HG03025 (cell line): ENCODE measurements at regions not wholly inside any gene's neighbourhood (a gene's known extent, or its start where the extent isn't known, plus 50 kb on each side); places are given as distances from the start of the nearest gene placed in this dataset.
"Not testable (repeated sequence)": the region's sequence is repeated elsewhere in the genome, so short reads cannot be mapped to it uniquely, and the experiment has no call there.

Experiments
- ATAC-seq: cut with Tn5 transposase; IDR thresholded peaks from one replicate; pipeline ENCODE4 v1.9.1; 2021; ENCODE audit warnings: mild to moderate bottlenecking, moderate library complexity; ENCODE audit not compliant: unreplicated experiment, low FRiP score

DNA sequence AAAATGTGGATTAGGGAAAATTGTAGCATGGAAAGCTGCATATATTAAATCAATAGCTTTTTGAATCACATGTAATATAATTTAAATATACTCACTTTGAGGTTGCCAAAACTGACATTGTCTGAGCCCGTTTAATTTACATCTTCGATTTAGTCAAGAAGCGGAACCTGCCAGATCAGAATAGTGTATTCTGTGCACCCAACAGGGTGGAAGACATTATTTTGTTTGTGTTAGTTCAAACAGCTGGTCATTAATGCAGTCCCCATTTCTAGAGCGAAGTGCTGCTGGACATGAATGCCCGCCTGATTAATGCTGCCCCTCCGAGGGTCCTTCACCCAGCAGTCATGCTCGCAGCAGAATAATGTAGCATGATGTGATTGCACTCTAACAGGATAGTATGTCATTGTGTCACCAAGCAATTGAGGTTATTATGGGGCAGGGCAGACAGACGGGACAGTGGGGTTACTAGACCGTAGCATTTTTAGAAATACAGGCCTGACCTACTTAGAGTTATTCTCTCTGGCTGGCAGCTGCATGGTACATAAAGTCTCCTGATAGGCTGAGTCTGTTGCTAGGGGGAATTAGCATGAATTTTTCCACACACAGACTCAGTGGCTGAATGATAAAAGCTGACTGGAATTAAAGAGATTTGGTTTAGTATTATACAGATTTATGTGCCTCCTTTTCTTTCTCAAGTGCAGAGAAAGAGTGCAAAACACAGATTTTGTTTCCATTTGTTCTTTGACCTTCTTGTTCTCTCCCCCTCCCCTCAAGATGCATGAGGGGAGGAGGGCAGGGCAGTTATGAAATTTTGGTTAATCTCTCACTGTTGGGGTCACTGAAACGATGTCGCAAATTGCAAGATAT, 147.1 kb downstream of the PRL start:
- no peak for ATAC-seq

DNA sequence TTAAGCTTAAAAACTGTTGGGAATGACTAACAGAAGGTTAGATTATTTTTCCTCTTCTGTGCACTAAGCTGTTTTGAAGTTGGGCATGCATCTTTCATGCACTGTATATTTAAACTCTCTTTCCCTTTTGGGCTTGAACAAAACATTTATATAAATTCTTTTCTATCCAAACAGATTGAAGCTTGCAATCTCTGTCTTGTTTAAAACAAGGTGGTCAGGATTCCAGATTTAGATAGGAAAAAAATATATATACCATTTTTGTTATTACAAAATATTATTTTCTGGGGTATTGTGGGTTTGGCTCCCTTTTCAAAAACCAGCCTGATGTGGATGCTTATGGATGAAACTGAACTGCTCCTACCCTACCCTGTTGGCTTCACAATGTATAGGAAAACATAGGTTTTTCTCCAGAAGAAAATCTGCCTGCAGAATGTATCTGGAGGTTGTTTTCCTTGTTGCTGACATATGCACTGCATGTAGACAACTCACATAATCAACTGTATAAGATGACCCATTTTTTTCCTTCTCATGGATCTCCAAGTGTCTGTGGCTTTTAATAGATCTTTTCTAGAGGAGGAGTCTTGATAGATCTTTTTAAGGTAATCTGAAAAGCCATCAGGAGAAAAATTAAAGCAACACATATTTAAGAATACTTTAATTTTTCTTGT, 146.3 kb downstream of the PRL start:
- no peak for ATAC-seq

DNA sequence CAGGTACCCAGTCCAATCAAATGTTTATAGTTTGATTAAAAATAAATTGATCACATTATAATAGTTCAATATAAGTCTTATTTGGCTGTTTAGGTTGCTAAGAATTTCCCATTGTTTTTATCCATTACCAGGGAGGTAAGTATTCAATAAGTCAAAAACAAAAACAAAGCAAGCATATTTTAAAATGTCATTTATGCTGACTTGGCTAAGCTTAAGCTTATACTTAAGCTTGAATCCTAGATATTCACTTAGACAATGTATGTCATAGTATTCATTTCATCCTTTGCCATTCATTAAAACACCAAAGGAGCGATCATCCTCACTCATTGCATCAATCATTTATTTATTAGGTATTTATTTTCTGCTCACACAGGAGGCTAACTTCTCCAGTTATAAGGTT, 144.9 kb downstream of the PRL start:
- ATAC-seq: no peak

DNA sequence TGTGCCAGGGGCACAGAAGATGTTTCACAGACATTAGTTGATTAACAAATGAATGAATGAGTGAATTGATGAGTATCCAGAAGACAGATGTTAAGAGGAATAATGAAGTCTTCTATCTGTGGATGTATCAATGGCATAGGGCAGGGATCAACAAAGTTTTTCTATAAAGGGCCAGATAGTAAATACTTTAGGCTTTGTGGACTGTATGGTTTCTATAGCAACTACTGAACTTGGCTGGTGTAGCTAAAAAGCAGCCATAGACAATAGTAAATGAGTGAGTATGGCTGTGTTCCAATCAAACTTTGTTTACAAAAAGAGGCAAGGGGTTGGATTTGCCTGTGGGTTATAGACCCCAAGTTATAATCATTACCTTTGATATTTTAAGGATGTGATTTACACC, 144.0 kb downstream of the PRL start:
- ATAC-seq: no peak

DNA sequence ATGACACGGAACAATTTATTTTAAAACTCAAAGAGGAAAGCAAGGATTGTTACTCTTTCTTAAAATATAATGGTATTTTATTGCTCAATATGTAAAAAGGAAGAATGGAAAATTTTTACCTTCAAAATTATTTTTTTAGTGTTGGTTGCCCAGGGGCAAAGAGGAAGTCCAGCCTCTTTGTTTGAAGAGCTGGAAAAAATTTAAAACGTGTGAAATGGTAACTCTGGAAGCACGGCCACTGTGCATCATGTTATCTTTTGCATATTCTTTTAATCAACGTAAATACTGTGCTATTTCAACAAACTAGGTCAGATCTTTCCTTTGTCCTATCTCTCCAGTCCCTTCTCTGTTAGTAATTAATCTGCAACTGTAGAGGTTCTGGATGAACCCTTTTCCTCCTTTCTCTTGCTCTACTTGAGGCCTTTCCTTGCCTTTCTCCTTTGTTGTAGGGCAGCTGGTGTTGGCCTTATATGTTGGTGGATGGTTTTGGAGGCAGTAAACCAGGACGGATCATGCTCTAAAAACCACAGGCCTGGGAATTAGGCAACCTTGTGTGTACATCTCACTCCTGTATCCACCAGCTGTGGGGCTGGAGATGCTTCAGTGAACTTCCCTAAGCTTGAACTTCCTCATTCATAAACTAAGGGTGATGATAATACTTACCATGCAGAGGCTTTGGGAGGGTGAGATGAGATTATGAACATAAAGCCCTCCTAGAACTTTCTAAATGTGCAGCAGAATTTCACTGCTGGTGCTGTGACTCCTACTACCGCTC, 143.3 kb downstream of the PRL start:
- no peak for ATAC-seq

DNA sequence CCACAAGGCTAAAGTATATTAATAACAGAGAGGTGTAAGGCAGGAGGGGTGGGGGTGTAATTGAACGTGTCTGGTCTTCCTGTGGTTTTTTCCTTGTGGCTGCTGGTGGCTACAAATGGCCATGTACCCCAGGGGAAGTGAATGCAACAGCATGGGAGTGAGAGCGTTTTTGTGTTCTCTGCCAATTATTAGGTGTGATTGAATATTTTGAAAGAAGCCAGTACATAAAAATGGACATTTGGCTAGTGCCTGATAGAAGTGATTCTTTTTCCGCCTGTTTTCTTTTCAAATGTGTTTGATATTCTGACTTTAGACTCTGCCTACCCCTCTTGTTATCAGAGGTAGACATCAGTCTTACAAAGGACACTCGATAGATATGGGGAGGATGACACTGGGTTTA, 141.3 kb downstream of the PRL start:
- no peak for ATAC-seq

DNA sequence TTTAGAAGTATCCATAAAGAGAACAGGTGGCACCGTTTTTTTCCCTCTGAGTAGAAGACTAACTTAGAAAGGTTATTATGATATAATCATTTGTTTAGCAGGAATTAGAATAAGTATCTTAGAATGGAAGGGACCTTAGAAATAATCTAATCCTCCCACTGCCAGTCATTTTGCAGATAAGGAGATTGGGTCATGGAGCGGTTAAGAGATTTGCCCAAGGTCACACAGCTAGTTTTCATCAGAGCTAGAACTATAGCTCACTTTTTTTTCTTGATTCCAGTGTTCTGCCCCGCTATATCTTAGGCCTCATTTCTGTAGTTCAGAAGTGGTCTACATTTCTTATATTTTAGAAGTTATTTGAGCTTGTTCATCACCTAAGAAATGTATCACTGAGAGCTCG, 139.6 kb downstream of the PRL start:
- ATAC-seq: no peak

DNA sequence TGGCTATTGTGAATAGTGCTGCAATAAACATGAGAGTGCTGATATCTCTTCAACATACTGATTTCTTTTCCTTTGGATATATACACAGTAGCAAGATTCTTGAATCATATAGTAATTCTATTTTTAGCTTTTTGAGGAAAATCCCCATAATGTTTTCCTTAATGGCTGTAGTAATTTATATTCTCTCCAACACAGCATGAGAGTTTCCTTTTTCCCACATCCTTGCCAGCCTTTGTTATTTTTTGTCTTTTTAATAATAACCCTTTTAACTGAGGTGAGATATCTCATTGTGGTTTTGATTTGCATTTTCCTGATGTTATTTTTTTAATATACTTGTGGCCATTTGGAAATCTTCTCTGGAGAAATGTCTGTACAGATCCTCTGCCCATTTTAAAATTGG, 132.6 kb downstream of the PRL start:
- no peak for ATAC-seq

DNA sequence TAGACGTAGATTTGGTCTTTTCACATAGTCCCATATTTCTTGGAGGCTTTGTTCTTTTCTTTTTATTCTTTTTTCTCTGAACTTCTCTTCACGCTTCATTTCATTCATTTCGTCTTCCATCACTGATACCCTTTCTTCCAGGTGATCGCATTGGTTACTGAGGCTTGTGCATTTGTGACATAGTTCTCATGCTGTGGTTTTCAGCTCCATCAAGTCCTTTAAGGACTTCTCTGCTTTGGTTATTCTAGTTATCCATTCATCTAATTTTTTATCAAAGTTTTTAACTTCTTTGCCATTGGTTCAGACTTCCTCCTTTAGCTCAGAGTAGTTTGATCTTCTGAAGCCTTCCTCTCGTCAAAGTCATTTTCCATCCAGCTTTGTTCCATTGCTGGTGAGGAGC, 125.8 kb downstream of the PRL start:
- ATAC-seq: not testable (repeated sequence)

DNA sequence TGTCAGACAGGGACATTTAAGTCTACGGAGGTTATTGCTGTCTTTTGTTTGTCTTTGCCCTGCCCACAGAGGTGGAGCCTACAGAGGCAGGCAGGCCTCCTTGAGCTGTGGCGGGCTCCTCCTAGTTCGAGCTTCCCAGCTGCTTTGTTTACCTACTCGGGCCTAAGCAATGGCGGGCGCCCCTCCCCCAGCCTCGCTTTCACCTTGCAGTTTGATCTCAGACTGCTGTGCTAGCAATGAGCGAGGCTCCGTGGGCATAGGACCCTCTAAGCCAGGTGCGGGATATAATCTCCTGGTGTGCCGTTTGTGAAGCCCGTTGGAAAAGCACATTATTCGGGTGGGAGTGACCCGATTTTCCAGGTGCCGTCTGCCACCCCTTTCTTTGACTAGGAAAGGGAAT, 125.0 kb downstream of the PRL start:
- ATAC-seq: not testable (repeated sequence)

DNA sequence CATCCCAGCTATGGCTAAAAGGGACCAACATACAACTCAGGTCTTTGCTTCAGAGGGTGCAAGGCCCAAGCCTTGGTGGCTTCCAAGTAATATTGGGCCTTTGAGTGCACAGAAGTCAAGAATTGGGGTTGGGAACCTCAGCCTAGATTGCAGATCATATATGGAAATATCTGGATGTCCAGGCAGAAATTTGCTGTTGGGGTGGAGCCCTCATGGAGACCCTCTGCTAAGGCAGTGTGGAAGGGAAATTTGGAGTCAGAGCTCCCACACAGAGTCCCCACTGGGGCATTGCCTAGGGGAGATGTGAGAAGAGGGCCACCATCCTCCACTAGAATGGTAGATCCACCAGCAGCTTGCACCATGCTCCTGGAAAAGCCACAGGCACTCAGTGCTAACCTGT, 123.5 kb downstream of the PRL start:
- ATAC-seq: no peak

DNA sequence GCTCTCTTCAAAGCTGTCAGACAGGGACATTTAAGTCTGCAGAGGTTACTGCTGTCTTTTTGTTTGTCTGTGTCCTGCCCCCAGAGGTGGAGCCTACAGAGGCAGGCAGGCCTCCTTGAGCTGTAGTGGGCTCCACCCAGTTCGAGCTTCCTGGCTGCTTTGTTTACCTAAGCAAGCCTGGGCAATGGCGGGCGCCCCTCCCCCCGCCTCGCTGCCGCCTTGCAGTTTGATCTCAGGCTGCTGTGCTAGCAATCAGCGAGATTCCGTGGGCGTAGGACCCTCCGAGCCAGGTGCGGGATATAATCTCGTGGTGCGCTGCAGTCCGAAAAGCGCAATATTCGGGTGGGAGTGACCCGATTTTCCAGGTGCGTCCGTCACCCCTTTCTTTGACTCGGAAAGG, 116.6 kb downstream of the PRL start:
- ATAC-seq: not testable (repeated sequence)

DNA sequence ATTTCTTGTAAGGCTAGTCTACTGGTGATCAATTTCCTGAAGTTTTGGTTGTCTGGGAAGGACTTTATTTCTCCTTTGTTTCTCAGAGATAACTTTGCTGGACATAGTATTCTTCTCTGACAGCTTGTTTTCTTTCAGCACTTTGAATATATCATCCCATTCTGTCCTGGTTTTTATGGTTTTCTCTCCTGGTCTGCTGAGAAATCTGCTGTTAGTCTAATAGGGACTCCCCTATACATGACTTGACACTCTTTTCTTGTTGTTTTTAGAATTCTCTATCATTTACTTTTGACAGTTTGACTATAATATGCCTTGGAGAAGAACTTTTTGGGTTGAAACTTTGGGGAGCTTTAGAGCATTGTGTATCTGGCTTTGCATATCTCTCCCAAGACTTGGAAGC, 112.5 kb downstream of the PRL start:
- no peak for ATAC-seq

DNA sequence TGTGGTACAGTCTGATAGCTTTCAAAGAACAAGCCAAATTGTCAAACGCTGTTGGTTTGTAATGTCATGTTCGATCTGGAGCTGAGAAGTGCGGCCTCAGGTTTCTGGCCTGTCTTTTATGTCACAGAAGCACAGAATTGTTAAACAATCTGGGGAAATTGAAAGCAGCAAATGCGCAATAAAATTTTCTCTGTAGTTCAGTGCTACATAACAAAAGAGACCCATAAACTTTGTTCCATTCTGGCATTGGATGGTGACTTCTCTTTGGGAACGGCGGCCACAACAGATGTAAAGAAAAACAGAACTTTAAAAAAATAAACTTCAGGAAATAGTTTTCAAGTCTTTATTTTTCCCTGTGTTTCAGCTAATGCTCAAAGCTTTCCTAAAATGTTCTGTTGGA, 106.9 kb downstream of the PRL start:
- ATAC-seq: no peak

DNA sequence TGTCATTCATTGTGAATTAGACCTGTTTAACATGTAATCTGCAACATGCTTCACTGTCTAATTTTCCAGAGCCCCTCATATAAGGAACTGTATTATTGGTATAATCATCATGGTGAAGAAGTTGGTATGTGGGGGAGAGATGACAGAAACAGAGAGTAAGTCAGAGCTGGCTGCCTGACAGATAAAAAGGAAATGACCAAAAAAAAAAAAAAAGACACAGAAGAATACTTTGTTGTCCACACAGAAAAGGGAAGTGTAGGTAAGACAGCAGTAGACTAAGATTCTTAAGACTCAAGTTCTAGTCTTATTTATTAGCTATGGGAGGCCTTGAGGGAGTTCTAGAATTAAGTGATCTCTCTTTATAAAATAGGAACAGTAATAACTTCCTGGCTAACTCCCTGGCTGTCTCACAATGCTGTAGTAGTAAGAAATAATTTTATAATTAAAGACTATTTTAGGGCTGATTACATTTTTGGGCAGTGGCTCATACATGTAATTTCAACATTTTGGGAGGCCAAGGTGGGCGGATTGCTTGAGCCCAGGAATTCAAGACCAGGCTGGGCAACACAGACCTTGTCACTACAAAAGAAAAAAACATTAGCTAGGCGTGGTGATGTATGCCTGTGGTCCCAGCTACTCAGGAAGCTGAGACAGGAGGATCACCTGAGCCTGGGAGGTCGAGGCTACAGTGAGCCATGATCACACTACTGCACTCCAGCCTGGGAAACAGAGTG, 102.5 kb downstream of the PRL start:
- ATAC-seq: no peak

DNA sequence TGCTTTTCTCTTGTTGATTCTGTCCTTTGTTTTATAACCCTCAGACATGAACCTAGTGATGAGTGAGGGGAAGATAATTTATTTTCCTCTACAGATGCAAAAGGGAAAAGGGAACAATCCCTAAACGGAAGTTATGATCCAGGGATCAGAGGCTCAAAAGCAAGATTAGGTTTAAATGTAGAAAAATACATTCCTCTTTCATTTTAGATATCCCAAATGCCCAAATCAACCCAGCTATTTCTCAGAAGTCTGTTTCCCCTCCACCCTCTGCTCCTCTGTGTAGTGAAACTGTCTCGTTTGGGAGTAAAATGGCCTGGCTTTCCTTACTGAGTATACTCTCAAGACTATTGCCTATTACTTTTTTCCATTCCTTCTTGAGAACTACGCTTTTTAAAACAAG, 97.1 kb downstream of the PRL start:
- no peak for ATAC-seq

DNA sequence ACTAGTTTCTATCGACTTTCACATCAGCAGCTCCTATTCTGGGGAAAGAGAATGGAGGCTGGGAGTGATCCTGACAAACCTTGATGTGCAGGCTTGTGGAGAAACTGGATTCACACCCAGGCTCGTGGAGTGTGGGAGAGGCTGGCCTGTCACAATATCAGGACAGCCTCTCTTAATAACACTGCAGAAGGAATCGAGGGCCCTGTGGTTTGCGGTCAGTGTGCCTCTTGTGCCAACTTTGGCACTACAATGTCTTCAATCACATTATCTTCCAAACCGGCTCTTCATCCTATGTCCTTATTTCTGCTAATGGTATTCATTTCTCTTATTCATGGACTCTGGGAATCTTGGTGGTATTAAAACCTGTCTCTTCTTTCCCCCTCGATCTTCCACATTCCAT, 92.7 kb downstream of the PRL start:
- ATAC-seq: no peak

DNA sequence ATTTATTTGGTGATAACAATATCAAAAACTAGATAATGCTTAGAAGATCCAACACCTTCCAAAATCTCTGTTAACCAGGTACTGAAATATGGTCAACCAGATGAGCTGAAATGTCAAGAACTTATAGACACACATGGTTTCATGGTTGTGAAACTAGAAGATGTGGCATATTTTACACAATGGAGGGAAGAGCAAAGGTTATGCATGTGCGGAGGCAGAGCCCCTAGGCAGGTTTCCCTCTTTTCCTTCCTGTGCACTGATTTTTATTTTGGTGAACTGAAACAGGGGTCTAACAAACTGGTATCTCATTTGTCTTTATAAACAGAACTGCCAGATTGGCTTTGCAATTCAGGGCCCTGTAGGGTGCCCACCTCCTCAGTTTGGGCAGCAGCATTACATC, 91.6 kb downstream of the PRL start:
- no peak for ATAC-seq

DNA sequence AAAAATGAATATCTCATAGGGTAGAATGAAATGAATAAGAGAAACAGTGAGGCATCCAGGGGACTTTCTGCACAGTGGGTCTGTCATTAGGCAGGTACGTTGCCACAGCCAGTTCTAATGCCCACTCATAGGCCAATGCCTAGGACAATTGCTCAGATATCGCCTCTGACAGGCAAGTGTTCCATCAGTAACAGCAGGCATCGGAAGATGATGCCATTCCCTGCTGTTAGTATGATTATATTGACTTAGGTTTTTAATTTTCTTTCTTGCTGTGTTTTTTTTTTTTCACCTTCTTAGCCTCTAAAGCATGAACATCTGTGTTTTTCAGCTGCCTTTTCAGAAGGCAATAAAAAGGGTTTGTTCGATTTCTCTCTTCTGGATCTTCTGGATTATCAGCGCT, 90.7 kb downstream of the PRL start:
- ATAC-seq: no peak

DNA sequence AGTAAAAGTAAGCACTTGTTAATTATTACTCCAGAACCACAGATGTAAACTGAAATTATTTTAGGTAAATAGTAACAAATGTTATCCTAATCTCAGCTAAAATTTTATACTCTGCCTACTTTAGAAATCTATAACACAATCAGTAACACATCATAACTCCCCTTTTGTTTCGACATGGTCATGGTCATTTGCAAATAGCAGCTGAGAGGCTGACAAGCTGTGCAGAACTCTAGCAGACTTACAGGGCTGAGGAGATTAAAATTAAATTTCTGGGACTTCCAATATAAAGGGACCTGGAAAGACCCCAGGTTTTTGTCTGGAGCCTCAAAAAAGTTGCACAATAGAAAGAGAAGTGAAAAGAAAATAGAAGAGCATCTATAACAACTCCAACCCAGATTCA, 88.8 kb downstream of the PRL start:
- no peak for ATAC-seq

DNA sequence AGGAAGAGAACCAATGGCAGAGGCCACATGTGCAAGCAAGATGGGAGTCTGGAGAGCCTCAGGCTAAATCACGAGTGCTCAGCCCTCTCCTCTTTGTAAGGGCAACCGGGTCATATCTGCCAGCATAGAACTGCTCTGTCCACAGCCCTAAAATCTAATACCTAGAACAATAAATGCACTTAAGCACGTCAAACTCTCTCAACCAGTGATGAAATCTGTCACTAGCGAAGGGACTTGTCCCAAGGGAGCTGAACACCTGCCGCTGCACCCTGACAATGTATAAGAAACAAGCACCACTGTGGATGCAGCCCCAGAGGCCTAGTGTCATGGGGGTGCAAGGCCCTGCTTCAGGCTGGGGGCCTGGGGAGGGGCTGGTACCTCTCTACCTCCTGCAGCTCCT, 82.5 kb downstream of the PRL start:
- no peak for ATAC-seq
